ENCODE measurements at regions not wholly inside any gene's neighbourhood (a gene's known extent, or its start where the extent isn't known, plus 50 kb on each side); places are given as distances from the start of the nearest gene placed in this dataset.

GRCh38 chr1:67577646-67578045 is 107.4 kb upstream of the GADD45A start:
- Histone ChIP-seq H3K9me3 (ENCODE audit: control insufficient read depth, insufficient read depth, low read depth, low read length) (no peaks in the 10 kb centered on the region), H3K4me3 (replicated peaks in 1 of 4; ENCODE audit: control extremely low read depth in 1 of 4, insufficient read depth in 1 of 4, low read depth in 3 of 4, low read length in 4 of 4) (no peak overlapping the region)
- TF ChIP-seq, protein P1, sequence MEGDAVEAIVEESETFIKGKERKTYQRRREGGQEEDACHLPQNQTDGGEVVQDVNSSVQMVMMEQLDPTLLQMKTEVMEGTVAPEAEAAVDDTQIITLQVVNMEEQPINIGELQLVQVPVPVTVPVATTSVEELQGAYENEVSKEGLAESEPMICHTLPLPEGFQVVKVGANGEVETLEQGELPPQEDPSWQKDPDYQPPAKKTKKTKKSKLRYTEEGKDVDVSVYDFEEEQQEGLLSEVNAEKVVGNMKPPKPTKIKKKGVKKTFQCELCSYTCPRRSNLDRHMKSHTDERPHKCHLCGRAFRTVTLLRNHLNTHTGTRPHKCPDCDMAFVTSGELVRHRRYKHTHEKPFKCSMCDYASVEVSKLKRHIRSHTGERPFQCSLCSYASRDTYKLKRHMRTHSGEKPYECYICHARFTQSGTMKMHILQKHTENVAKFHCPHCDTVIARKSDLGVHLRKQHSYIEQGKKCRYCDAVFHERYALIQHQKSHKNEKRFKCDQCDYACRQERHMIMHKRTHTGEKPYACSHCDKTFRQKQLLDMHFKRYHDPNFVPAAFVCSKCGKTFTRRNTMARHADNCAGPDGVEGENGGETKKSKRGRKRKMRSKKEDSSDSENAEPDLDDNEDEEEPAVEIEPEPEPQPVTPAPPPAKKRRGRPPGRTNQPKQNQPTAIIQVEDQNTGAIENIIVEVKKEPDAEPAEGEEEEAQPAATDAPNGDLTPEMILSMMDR (conservative IDR thresholded peaks at IDR 0.05 in 1 of 2, IDR thresholded peaks at IDR 0.05 in 1 of 2; ENCODE audit: low read depth in 1 of 2, low read length in 2 of 2) = no peak
- no peak for TF ChIP-seq EZH2 (IDR thresholded peaks at IDR 0.05; ENCODE audit: low read length, missing control alignments)

DNA sequence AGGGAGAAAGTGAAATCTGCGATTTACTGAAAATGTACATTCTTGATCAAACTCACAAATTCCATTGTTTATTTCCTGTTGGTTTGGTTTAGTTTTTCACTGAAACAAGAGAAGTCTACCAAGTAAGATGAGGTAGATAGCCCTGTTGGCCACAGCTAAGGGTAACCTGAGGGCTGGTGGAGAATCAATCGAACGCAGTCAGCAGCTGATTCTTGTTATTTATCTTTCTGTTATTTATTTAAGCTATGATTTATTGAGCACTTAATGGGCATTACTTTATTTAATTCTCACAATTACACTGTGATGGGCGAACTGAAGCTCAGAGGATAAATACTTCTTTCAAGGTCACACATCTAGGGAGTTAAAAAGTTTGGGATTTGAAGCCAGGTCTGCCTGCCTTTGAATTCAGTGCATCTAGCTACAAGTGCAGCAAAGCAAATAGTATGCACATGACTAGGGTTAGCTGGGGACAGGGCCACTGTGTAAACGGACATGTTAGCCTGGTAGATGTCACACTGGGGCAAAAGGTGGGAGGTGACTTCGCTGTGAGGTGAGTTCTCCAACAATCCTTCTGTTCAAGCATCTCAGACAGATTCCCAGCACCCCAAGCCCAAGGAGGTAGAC is 106.5 kb upstream of the GADD45A start:
- no peak for DNase-seq (ENCODE audit: low read depth in 2 of 2)
- H3K4me1 ChIP-seq (ENCODE audit: control insufficient read depth, extremely low read depth, insufficient read depth, low read length) = no peaks in the 10 kb centered on the region
- H3K4me2 ChIP-seq (ENCODE audit: extremely low read depth, insufficient read depth, low read length) = no peak overlapping the region
- no peak overlapping the region for H2AFZ ChIP-seq (ENCODE audit: low read length)
- no peak overlapping the region for H3K9ac ChIP-seq (ENCODE audit: insufficient read depth, low read length)
- H3K4me3 ChIP-seq (replicated peaks in 1 of 4; ENCODE audit: control extremely low read depth in 1 of 4, insufficient read depth in 1 of 4, low read depth in 3 of 4, low read length in 4 of 4) = no peak overlapping the region
- H3K27me3 ChIP-seq (ENCODE audit: control insufficient read depth, insufficient read depth, low read length) = no peaks in the 10 kb centered on the region
- H4K20me1 ChIP-seq (ENCODE audit: control insufficient read depth, extremely low read depth, insufficient read depth, low read length) = no peaks in the 10 kb centered on the region
- no peaks in the 10 kb centered on the region for H3K9me3 ChIP-seq (ENCODE audit: control insufficient read depth, insufficient read depth, low read depth, low read length)
- no peaks in the 10 kb centered on the region for H3K79me2 ChIP-seq (ENCODE audit: control insufficient read depth, insufficient read depth, low read length)
- no peaks in the 10 kb centered on the region for H3K36me3 ChIP-seq (ENCODE audit: control insufficient read depth, insufficient read depth, low read length)
- H3K27ac ChIP-seq (ENCODE audit: insufficient read depth, low read length) = no peak overlapping the region
- TF ChIP-seq, protein P1 (conservative IDR thresholded peaks at IDR 0.05 in 1 of 2, IDR thresholded peaks at IDR 0.05 in 1 of 2; ENCODE audit: low read depth in 1 of 2, low read length in 2 of 2) = no peak
- TF ChIP-seq EZH2 (IDR thresholded peaks at IDR 0.05; ENCODE audit: low read length, missing control alignments) = no peak

More at GRCh38 chr1:67577646-67578045, 107.4 kb upstream of the GADD45A start:
- Histone ChIP-seq H3K27me3 (ENCODE audit: control insufficient read depth, insufficient read depth, low read length) (no peaks in the 10 kb centered on the region), H4K20me1 (ENCODE audit: control insufficient read depth, extremely low read depth, insufficient read depth, low read length) (no peaks in the 10 kb centered on the region), H2AFZ (ENCODE audit: low read length) (no peak overlapping the region), H3K4me2 (ENCODE audit: extremely low read depth, insufficient read depth, low read length) (no peak overlapping the region), H3K36me3 (ENCODE audit: control insufficient read depth, insufficient read depth, low read length) (no peaks in the 10 kb centered on the region), H3K79me2 (ENCODE audit: control insufficient read depth, insufficient read depth, low read length) (no peaks in the 10 kb centered on the region), H3K27ac (ENCODE audit: insufficient read depth, low read length) (no peak overlapping the region), H3K4me1 (ENCODE audit: control insufficient read depth, extremely low read depth, insufficient read depth, low read length) (no peaks in the 10 kb centered on the region), H3K9ac (ENCODE audit: insufficient read depth, low read length) (no peak overlapping the region)
- no peak for DNase-seq (ENCODE audit: low read depth in 2 of 2)

DNA sequence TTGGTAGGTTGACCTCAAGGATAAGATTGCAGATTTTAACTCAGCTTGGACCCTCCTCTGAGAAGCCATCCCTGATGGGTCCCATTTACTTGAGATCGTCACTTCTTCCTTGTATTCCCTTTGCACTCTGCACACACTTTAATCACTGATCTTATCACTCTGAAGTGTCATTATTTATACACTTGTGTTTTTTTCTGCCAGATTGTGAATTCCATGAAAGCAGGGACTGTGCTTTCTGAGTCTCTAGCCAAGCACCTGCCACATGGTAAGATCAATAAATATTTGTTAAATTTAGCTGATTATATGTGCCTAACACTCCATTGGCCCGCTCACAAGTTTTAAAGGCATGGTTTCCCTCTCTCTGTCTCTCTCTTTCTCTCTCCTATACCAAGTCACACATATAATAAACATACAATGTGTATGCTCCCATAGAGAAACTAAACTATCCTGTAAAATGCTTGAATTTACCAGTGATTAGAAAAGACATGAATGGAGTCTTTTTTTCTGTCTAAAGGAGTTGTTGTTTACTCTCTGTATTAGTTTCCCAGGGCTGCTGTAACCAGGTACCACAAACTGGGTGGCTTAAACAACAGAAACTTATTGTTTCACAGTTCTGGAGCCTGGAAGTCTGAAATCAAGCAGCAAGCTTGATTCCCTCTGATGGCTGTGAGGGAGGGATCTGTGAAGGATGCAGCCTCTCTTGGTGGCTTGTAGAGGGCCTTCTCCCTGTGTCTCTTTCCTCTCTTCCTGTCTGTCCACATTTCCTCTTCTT is 105.2 kb upstream of the GADD45A start:
- H3K27me3 ChIP-seq (ENCODE audit: control insufficient read depth, insufficient read depth, low read length) = no peaks in the 10 kb centered on the region
- no peak overlapping the region for H3K9ac ChIP-seq (ENCODE audit: insufficient read depth, low read length)
- TF ChIP-seq EZH2 (IDR thresholded peaks at IDR 0.05; ENCODE audit: low read length, missing control alignments) = no peak
- TF ChIP-seq, protein P1 (conservative IDR thresholded peaks at IDR 0.05 in 1 of 2, IDR thresholded peaks at IDR 0.05 in 1 of 2; ENCODE audit: low read depth in 1 of 2, low read length in 2 of 2) = no peak
- H3K4me1 ChIP-seq (ENCODE audit: control insufficient read depth, extremely low read depth, insufficient read depth, low read length) = no peaks in the 10 kb centered on the region
- no peak overlapping the region for H3K27ac ChIP-seq (ENCODE audit: insufficient read depth, low read length)
- no peaks in the 10 kb centered on the region for H4K20me1 ChIP-seq (ENCODE audit: control insufficient read depth, extremely low read depth, insufficient read depth, low read length)
- no peak for DNase-seq (ENCODE audit: low read depth in 2 of 2)
- H3K4me3 ChIP-seq (replicated peaks in 1 of 4; ENCODE audit: control extremely low read depth in 1 of 4, insufficient read depth in 1 of 4, low read depth in 3 of 4, low read length in 4 of 4) = no peak overlapping the region
- no peak overlapping the region for H3K4me2 ChIP-seq (ENCODE audit: extremely low read depth, insufficient read depth, low read length)
- no peaks in the 10 kb centered on the region for H3K79me2 ChIP-seq (ENCODE audit: control insufficient read depth, insufficient read depth, low read length)
- no peak overlapping the region for H2AFZ ChIP-seq (ENCODE audit: low read length)
- H3K36me3 ChIP-seq (ENCODE audit: control insufficient read depth, insufficient read depth, low read length) = no peaks in the 10 kb centered on the region
- no peaks in the 10 kb centered on the region for H3K9me3 ChIP-seq (ENCODE audit: control insufficient read depth, insufficient read depth, low read depth, low read length)

Measured in fibroblast of lung (primary cell).